Femur (tissue), 1 donor: ENCODE measurements at regions not wholly inside any gene's neighbourhood (a gene's known extent, or its start where the extent isn't known, plus 50 kb on each side); places are given as distances from the start of the nearest gene placed in this dataset.
"Not testable (repeated sequence)": the region's sequence is repeated elsewhere in the genome, so short reads cannot be mapped to it uniquely, and the experiment has no call there.

ENCODE experiments used
- DNase-seq: peaks from one replicate; pipeline ENCODE4 v3.0.0-alpha.2; 2017

GRCh38 chr14:86321151-86321550 is 791.2 kb downstream of the FLRT2 start:
- no peak for DNase-seq

- DNase-seq: not testable (repeated sequence)
Observed at GRCh38 chr14:86312154-86312665, 782.3 kb downstream of the FLRT2 start.

- no peak for DNase-seq
Observed at GRCh38 chr14:86311151-86311550, 781.2 kb downstream of the FLRT2 start.

- no peak for DNase-seq
Observed at GRCh38 chr14:86310611-86311010, 780.7 kb downstream of the FLRT2 start.

- no peak for DNase-seq
Observed at GRCh38 chr14:86310148-86310547, 780.2 kb downstream of the FLRT2 start.

- no peak for DNase-seq
Observed at GRCh38 chr14:86305058-86305457, 775.1 kb downstream of the FLRT2 start.

- DNase-seq: no peak
Observed at GRCh38 chr14:86299994-86300393, 770.0 kb downstream of the FLRT2 start.

GRCh38 chr14:86296173-86296572 is 766.2 kb downstream of the FLRT2 start:
- peak; percentile 60 for DNase-seq

GRCh38 chr14:86288336-86288735 is 758.4 kb downstream of the FLRT2 start:
- no peak for DNase-seq

- no peak for DNase-seq
Observed at GRCh38 chr14:86279405-86279804, 749.5 kb downstream of the FLRT2 start.

GRCh38 chr14:86257973-86258372 is 728.0 kb downstream of the FLRT2 start:
- no peak for DNase-seq

GRCh38 chr14:86243158-86243557 is 713.2 kb downstream of the FLRT2 start:
- no peak for DNase-seq

- no peak for DNase-seq
Observed at GRCh38 chr14:86237733-86238132, 707.8 kb downstream of the FLRT2 start.

- no peak for DNase-seq
Observed at GRCh38 chr14:86221755-86222154, 691.8 kb downstream of the FLRT2 start.

GRCh38 chr14:86221000-86221399 is 691.1 kb downstream of the FLRT2 start:
- DNase-seq: no peak

GRCh38 chr14:86217523-86217922 is 687.6 kb downstream of the FLRT2 start:
- DNase-seq: no peak

- DNase-seq: no peak
Observed at GRCh38 chr14:86203843-86204242, 673.9 kb downstream of the FLRT2 start.

GRCh38 chr14:86196471-86196870 is 666.5 kb downstream of the FLRT2 start:
- DNase-seq: no peak

- DNase-seq: no peak
Observed at GRCh38 chr14:86193756-86194155, 663.8 kb downstream of the FLRT2 start.

- no peak for DNase-seq
Observed at GRCh38 chr14:86179980-86180379, 650.0 kb downstream of the FLRT2 start.

- DNase-seq: no peak
Observed at GRCh38 chr14:86168371-86168770, 638.4 kb downstream of the FLRT2 start.

- DNase-seq: no peak
Observed at GRCh38 chr14:86166541-86166940, 636.6 kb downstream of the FLRT2 start.

- no peak for DNase-seq
Observed at GRCh38 chr14:86153480-86153879, 623.5 kb downstream of the FLRT2 start.

- no peak for DNase-seq
Observed at GRCh38 chr14:86143248-86143647, 613.3 kb downstream of the FLRT2 start.

- no peak for DNase-seq
Observed at GRCh38 chr14:86141966-86142365, 612.0 kb downstream of the FLRT2 start.

GRCh38 chr14:86129426-86129825 is 599.5 kb downstream of the FLRT2 start:
- no peak for DNase-seq
